Hepatocyte (in vitro differentiated cells): ENCODE measurements at regions not wholly inside any gene's neighbourhood (a gene's known extent, or its start where the extent isn't known, plus 50 kb on each side); places are given as distances from the start of the nearest gene placed in this dataset. TPM values are rescaled to one million over a fixed set of nuclear protein-coding genes. Genes with fewer than 3 reads are reported as not detected.

Experiments
- DNase-seq: peaks from one replicate; pipeline ENCODE4 v3.0.0-alpha.2; 2016; ENCODE audit warnings: low spot score
- H2AFZ ChIP-seq: fragments of 200-600 bp; sonication (generic); 2 replicates; pipeline ENCODE4 v1.6.0; 2016; ENCODE audit warnings: antibody characterized with exemption, mild to moderate bottlenecking
- H3K27ac ChIP-seq: fragments of 200-600 bp; sonication (generic); 2 replicates; pipeline ENCODE4 v1.5.1; 2016; ENCODE audit warnings: mild to moderate bottlenecking
- H3K27me3 ChIP-seq: fragments of 200-600 bp; sonication (generic); 2 replicates; pipeline ENCODE4 v1.6.1; 2016
- H3K36me3 ChIP-seq: fragments of 200-600 bp; sonication (generic); replicated peaks from 2 replicates; pipeline ENCODE4 v1.5.1; 2016; ENCODE audit warnings: low read depth; ENCODE audit not compliant: insufficient read depth
- H3K4me1 ChIP-seq: fragments of 200-600 bp; sonication (generic); 2 replicates; pipeline ENCODE4 v1.5.1; 2016; ENCODE audit warnings: mild to moderate bottlenecking, moderate library complexity; ENCODE audit not compliant: insufficient read depth
- H3K4me2 ChIP-seq: fragments of 200-600 bp; sonication (generic); 2 replicates; pipeline ENCODE4 v1.6.0; 2016
- H3K4me3 ChIP-seq: fragments of 200-600 bp; sonication (generic); 2 replicates; pipeline ENCODE4 v1.5.1; 2016; ENCODE audit warnings: mild to moderate bottlenecking
- H3K79me2 ChIP-seq: fragments of 200-600 bp; sonication (generic); 2 replicates; pipeline ENCODE4 v1.6.0; 2017; ENCODE audit warnings: mild to moderate bottlenecking
- H3K9me2 ChIP-seq: fragments of 200-600 bp; sonication (generic); replicated peaks from 2 replicates; pipeline ENCODE4 v1.6.0; 2017; ENCODE audit warnings: mild to moderate bottlenecking; ENCODE audit not compliant: insufficient read depth
- H3K9me3 ChIP-seq: fragments of 200-600 bp; sonication (generic); 2 replicates; pipeline ENCODE4 v1.5.1; 2016; ENCODE audit warnings: low read depth, mild to moderate bottlenecking
- H4K20me1 ChIP-seq: fragments of 200-600 bp; sonication (generic); 2 replicates; pipeline ENCODE4 v1.6.0; 2016; ENCODE audit warnings: mild to moderate bottlenecking; ENCODE audit not compliant: insufficient read depth, poor library complexity, severe bottlenecking
- CTCF ChIP-seq: fragments of 200-600 bp; sonication (generic); IDR thresholded peaks from 2 replicates; pipeline ENCODE4 v1.5.1; 2016; ENCODE audit warnings: antibody characterized with exemption, mild to moderate bottlenecking; ENCODE audit not compliant: poor library complexity
- EZH2 ChIP-seq: fragments of 200-600 bp; sonication (generic); IDR thresholded peaks from 2 replicates; pipeline ENCODE4 v1.6.1; 2016; ENCODE audit warnings: antibody characterized with exemption, mild to moderate bottlenecking, borderline replicate concordance
- EZH2phosphoT487 ChIP-seq: fragments of 200-600 bp; sonication (generic); IDR thresholded peaks from one replicate; pipeline ENCODE4 v1.6.1; 2018; ENCODE audit warnings: antibody characterized with exemption, mild to moderate bottlenecking, low read depth, moderate library complexity; ENCODE audit not compliant: unreplicated experiment, severe bottlenecking
- WGBS: methylation state at CpG from one replicate; pipeline ENCODE4 v1.1.6; 2016; ENCODE audit warnings: low lambda C conversion rate; ENCODE audit errors: missing lambda C conversion rate; 5-methylcytosine and 5-hydroxymethylcytosine counted together
- small RNA-seq: library from RNA; depleted of rRNA; stranded (forward); fragments of <200 nt; gene quantifications from one replicate; pipeline ENCODE3, GENCODE V24; 2014

GRCh38 chr7:55622241-55622640 lies 49.9 kb upstream of the VOPP1 start:
- WGBS = 82% methylated on average over 5 of the region's 5 CpGs
- no peak overlapping the region for H3K4me3 ChIP-seq
- H2AFZ ChIP-seq = no peak overlapping the region
- no peaks in the 10 kb centered on the region for H3K9me2 ChIP-seq
- DNase-seq = no peak
- no peaks in the 10 kb centered on the region for H3K27me3 ChIP-seq
- H3K4me1 ChIP-seq = no peaks in the 10 kb centered on the region
- H3K4me2 ChIP-seq = no peak overlapping the region
- H3K27ac ChIP-seq = no peak overlapping the region
- H4K20me1 ChIP-seq = no peaks in the 10 kb centered on the region
- no peaks in the 10 kb centered on the region for H3K36me3 ChIP-seq
- peaks cover 5% of the 10 kb centered on the region for H3K9me3 ChIP-seq
- H3K79me2 ChIP-seq = no peaks in the 10 kb centered on the region
- TF ChIP-seq CTCF (no peak), EZH2phosphoT487 (no peak), EZH2 (no peak)

Small RNAs in the stretch of these regions (small RNA-seq; reads per million reads assigned to genes)
- not detected for gene RNU6-389P
- not detected for gene SUMO2P3
